Type B pancreatic cell (in vitro differentiated cells): ENCODE measurements at regions not wholly inside any gene's neighbourhood (a gene's known extent, or its start where the extent isn't known, plus 50 kb on each side); places are given as distances from the start of the nearest gene placed in this dataset.

Source experiments
- DNase-seq: peaks from one replicate; pipeline ENCODE4 v3.0.0; 2021; ENCODE audit warnings: mixed read lengths; ENCODE audit not compliant: unreplicated experiment; ENCODE audit errors: extremely low spot score
- H3K27ac Mint-ChIP-seq: 2 replicates; pipeline ENCODE4 v1.8.0; 2021; ENCODE audit warnings: mild to moderate bottlenecking, mixed read lengths
- H3K27me3 Mint-ChIP-seq: 2 replicates; pipeline ENCODE4 v1.8.0; 2021; ENCODE audit warnings: mixed read lengths
- H3K36me3 Mint-ChIP-seq: 2 replicates; pipeline ENCODE4 v1.8.0; 2021; ENCODE audit warnings: mixed read lengths
- H3K4me1 Mint-ChIP-seq: one replicate; pipeline ENCODE4 v1.8.0; 2021; ENCODE audit warnings: mixed read lengths; ENCODE audit not compliant: unreplicated experiment
- H3K4me3 Mint-ChIP-seq: 2 replicates; pipeline ENCODE4 v1.8.0; 2021; ENCODE audit warnings: mild to moderate bottlenecking, mixed read lengths
- H3K9me3 Mint-ChIP-seq: 2 replicates; pipeline ENCODE4 v1.8.0; 2021; ENCODE audit warnings: mixed read lengths
- CTCF ChIP-seq: fragments of 200-600 bp; sonication (generic); conservative IDR thresholded peaks from 2 replicates; pipeline ENCODE4 v1.5.0; 2021; ENCODE audit warnings: antibody characterized with exemption, mild to moderate bottlenecking

GRCh38 chr6:19446570-19446969, 390.6 kb upstream of the ID4 start:
- H3K36me3 Mint-ChIP-seq = no peaks in the 10 kb centered on the region
- H3K4me3 Mint-ChIP-seq = no peak overlapping the region
- no peak for TF ChIP-seq CTCF

GRCh38 chr6:19450651-19451050, 386.5 kb upstream of the ID4 start:
- no peaks in the 10 kb centered on the region for H3K36me3 Mint-ChIP-seq
- no peak overlapping the region for H3K27ac Mint-ChIP-seq
- H3K27me3 Mint-ChIP-seq = no peaks in the 10 kb centered on the region
- H3K4me1 Mint-ChIP-seq = peaks cover 17% of the 10 kb centered on the region
- peaks cover 8% of the 10 kb centered on the region for H3K9me3 Mint-ChIP-seq
- H3K4me3 Mint-ChIP-seq = no peak overlapping the region
- DNase-seq = no peak
- no peak for TF ChIP-seq CTCF

More at GRCh38 chr6:19446570-19446969, 390.6 kb upstream of the ID4 start:
- H3K27me3 Mint-ChIP-seq = no peaks in the 10 kb centered on the region
- H3K9me3 Mint-ChIP-seq = peaks cover 8% of the 10 kb centered on the region
- H3K4me1 Mint-ChIP-seq = peaks cover 3% of the 10 kb centered on the region
- no peak for DNase-seq
- no peak overlapping the region for H3K27ac Mint-ChIP-seq

GRCh38 chr6:19452495-19452894, 384.7 kb upstream of the ID4 start:
- DNase-seq = no peak
- no peak for TF ChIP-seq CTCF
- Mint-ChIP-seq H3K36me3 (no peaks in the 10 kb centered on the region), H3K4me3 (no peak overlapping the region), H3K9me3 (no peaks in the 10 kb centered on the region), H3K4me1 (peaks cover 17% of the 10 kb centered on the region), H3K27me3 (no peaks in the 10 kb centered on the region), H3K27ac (no peak overlapping the region)

- H3K9me3 Mint-ChIP-seq = no peaks in the 10 kb centered on the region
- no peak overlapping the region for H3K27ac Mint-ChIP-seq
- no peak for TF ChIP-seq CTCF
- no peaks in the 10 kb centered on the region for H3K36me3 Mint-ChIP-seq
- H3K27me3 Mint-ChIP-seq = no peaks in the 10 kb centered on the region
- H3K4me3 Mint-ChIP-seq = peak overlapping the region; percentile 49
- peaks cover 14% of the 10 kb centered on the region for H3K4me1 Mint-ChIP-seq
- no peak for DNase-seq
Observed at GRCh38 chr6:19454001-19454720, 383.0 kb upstream of the ID4 start.

- Mint-ChIP-seq H3K9me3 (no peaks in the 10 kb centered on the region), H3K36me3 (no peaks in the 10 kb centered on the region), H3K4me3 (peak overlapping the region; percentile 35), H3K27ac (no peak overlapping the region), H3K27me3 (no peaks in the 10 kb centered on the region), H3K4me1 (peaks cover 14% of the 10 kb centered on the region)
- DNase-seq = no peak
- no peak for TF ChIP-seq CTCF
Observed at GRCh38 chr6:19454721-19455392, 382.3 kb upstream of the ID4 start.
